Hematopoietic multipotent progenitor cell (in vitro differentiated cells): ENCODE measurements at regions not wholly inside any gene's neighbourhood (a gene's known extent, or its start where the extent isn't known, plus 50 kb on each side); places are given as distances from the start of the nearest gene placed in this dataset.

Experiments
- DNase-seq, 3 donors: peaks; one replicate each; pipeline ENCODE4 v3.0.0-alpha.2; 2011 to 2015; ENCODE audit warnings: low read depth in 2 of 3, low spot score in 2 of 3

DNA sequence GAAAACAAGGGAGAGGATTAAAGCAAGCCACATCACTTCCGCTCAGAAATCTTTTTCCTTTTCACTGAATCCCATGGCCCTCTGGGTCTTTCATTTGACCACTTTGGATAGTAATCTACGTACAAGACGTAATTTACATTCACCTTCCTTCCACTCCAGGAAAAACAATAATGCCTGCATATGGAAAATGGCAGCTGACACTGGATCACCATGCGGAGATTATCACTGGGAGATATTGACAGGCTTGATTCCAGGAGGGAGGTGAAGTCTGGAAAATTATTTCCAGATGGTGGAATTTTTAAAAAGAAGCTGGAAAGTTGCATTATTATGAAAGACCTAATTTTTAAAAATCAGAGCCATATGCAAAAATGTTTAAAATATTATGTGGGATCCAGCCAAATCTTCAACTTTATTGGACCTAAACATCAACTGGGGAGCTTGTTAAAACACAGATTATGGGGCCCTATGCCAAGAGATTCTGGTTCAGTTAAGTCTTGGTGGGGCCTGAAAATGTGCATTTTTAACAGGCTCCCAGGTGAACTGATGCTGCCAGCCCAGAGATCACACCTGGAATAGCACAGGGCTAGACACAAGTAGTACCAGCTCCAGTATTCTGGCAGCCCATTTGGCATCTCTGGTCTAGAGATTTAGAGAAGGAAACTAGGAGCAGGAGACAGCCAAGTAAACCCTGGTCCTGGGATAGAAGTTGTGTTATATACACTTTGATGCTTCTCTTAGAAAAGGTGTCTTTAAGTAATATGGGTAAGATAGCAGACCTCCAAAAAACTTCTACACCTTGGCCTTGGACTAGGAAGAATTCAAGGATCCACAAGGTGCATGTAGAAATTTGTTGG lies 290.3 kb upstream of the LDB2 start:
- DNase-seq: no peak

DNA sequence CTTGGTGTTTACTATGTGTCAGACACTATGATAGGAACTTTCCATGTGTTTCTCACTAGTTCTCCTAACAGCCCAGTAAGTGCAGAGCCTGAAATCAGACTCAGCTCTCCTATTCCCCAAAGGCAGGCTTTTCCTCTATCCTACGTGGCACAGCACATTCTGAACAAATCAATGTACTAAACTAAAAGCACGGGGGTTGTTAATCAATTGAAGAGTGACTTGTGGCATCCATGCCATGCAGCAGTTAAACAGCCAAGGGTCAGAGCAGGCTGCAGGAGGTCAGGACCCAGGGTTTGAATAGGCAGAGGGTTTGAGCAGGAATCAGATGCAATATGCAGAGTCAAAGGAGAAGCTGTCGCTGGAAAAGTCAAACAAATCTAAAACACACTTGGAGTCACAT lies 289.7 kb upstream of the LDB2 start:
- no peak for DNase-seq

DNA sequence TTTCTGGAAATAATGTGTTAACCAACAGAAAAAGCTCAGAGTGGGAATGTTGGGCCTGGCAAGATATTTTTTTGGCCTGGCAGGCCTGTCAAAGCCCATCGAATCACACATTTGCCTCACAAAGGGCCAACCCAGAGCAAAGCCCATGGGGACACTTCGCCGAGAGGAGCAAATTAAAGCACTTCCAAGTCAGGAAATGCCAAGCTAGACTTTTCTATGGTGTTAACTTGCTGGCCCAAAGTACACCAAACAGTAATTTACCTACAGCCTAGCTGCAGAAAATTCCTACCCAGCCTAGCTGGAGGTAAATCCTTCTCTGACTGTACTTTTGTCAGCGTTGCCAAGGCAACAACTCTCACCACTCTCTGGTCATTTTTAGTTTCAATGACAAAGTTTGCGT lies 288.6 kb upstream of the LDB2 start:
- no peak for DNase-seq

DNA sequence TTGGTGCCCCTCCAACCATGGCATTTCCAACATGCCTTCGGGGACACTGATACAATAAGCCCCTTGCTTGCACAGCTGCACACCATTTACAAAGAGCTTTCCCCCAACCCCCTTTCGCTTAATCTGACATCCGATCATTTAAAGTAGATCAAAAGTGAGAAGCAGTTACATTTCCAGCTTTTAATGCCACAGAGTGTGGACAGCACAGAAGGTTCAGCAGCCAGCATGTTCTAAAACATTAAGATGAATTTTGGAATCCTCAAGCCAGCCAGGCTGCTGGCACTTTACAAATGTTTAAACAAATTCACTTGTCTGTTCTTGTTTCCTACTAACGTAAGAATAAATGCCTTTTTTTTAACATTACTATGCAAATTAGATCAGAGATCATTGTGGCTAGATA lies 284.4 kb upstream of the LDB2 start:
- DNase-seq: no peak

DNA sequence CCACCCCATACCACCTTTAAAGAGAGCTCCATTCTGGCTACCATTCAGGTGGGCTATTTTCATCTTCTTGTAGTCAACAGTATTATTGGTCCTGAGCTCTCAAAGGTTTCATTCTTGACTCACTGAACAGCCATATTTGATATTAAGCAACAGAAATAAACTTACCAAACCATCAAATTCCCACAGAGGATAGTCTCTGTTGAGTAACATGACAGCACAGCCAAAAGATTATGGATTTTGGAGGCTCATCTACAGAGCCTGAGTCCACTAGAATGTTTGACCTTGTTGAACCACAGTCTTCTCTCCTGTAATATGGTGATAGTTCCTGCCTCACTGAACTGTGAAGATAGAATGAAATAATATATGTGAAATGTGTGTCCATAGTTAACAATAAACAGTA lies 276.3 kb upstream of the LDB2 start:
- no peak for DNase-seq

DNA sequence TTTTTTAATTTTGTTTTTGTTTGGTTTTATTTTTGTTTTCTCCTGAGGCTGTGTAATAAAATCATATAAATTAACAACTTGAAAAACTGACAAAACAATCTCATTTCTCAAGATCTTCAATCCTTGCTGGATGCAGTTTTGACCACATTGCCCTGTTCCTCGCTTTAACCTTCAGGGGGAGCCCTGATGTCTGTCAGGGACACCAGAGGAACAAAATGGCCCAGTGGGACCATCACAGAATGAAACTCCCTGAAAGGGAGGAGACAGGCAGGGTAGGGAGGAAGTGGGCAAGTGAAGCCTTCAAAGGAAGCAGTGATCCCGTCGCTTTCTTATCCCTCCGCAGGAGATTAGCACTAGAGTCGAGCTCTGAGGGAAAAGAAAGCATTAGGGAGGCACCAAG lies 274.9 kb upstream of the LDB2 start:
- no peak for DNase-seq

DNA sequence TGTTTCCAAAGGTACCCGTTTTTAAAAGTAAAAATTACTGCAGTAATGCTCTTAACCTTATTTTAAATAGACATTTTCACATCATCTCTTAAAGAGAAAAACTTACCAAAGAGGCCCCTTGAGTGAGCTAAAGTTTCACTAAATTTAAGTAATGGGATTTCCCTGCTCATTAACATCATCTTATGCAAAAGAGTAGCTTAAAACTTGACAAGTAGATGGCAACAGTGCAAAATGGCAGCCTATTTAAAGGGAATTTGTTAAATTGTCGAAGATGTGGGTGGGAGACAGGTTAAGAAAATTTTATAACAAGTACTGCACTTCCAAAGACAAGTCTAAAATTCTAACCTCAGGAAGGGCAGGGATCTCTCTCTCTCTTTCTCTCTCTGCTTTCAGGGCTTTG lies 271.7 kb upstream of the LDB2 start:
- no peak for DNase-seq

DNA sequence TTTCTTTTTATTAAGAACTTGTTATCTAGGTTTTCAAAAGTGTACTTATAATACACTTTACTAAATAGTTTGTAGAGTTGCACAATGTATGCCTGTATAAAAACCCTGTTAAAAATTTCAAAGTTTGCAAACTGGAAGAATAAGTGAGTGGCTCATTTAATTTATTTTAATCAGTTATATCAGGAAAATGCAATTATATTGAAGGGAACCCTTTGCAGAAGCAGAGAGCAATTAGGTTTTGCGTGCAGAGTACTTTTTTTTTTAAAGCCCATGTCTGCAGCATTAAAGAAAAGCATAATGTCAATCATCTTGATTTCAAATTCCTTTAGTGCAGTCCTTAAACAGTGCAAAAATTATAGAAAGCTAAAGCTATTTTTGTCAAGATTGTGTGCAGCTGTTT lies 271.3 kb upstream of the LDB2 start:
- no peak for DNase-seq

DNA sequence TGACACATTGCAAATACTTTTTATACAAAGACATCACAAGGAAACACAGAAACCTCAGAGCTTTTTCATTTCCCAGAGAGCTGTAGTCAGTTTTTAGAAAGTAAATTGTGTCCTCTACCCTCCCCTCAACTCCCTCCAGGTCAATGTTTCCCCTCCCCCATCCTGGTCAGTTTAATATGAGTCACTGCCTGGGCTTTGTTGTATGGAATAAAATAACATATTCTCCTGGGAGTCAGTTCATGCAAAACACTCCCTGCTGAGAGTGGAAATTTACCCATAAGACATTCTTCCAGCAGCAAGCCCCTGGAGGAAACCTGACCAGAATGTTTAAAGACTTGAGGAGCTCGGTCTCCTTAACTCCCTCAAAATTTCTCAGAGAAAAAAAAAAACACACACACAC lies 270.1 kb upstream of the LDB2 start:
- no peak for DNase-seq

DNA sequence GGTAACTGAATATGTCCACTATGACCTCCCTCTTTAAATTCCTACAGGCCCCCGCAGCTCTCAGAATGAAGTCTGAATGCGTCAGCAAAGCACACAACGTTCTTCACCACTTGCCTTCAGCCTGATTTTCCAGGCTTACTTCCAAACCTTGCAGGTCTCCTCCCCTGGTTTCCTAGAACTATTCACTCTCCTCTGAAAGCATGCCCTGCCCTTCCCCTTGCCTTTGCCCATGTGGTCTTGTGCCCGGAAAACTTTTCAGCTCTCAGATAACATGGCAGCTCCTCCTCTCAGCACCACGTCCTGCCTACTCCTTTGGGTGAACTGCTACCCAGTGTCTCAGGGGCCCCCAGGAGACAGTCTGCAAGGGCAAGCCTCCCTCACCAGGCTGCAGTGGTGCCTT lies 268.5 kb upstream of the LDB2 start:
- no peak for DNase-seq

DNA sequence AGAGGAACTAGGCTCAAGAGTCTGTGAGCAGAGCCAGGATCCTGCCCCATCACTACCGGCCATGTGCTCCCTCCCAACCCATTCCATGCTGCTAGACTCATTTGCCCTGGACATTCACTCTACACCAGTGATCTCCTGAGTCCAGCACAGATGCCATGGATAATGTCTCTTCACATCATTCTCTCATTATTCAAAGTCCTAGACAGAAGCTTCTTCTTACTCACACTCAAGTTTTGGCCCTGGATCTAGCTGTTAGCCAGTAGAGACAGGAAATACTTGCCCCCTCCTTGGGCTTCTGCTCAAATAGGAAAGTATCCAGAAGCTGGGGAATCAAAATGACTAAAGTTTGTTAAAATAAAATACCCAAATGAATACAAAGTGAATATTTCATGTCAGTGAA lies 266.8 kb upstream of the LDB2 start:
- DNase-seq: no peak

DNA sequence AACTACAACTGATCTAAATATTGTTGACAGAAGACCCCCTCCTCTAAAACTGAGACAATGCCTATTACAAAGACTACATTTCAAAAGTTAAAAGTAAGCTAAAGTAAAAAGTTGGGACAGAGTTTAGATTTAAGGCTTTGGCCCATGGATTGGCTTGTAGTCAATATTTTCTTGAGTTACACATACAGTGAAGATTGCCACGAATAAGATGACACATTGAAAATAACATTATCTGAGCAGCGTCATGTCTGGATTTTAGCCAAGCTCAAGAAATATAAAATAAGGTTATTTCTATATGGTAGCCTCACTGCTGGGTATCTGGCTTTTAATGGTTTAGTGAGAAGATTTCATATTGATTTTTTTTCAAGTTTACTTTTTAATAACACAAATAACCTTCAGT lies 266.2 kb upstream of the LDB2 start:
- no peak for DNase-seq

DNA sequence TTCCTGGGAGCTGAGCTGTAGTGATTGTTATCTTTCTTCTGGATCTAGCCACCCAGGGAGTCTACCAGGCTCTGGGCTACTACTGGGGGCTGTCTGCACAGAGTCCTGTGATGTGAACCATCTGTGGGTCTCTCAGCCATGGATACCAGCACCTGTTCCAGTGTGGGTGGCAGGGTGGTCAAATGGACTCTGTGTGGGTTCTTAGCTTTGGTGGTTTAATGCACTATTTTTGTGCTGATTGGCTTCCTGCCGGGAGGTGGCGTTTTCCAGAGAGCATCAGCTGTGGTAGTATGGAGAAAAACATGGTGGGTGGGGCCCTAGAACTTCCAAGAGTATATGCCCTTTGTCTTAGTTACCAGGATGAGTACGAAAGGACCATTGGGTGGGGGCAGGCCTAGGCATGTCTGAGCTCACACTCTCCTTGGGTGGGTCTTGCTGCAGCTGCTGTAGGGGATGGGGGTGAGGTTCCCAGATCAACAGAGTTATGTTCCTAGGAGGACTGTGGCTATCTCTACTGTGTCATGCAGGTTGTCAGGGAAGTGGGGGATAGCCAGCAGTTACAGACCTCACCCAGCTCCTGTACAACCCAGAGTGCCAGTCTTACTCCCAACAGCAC lies 264.8 kb upstream of the LDB2 start:
- DNase-seq: no peak

DNA sequence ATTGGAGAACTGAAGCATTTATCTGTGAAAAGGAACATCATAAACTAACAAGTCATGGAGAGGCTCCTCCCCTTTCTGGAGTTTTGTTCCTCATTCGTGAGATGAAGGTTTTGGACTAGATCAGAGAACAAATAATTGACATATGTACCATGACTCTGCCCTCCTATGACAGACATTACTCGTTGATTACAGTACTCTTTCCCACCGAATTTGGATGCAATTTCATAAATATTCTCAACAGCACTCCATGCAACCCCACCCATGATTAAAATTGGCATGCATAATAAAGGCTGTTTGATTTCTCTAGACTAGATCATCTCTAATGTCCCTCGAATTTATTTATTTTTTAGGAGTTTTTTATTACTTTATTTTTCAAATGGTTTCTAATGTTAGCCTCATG lies 258.9 kb upstream of the LDB2 start:
- DNase-seq: no peak

DNA sequence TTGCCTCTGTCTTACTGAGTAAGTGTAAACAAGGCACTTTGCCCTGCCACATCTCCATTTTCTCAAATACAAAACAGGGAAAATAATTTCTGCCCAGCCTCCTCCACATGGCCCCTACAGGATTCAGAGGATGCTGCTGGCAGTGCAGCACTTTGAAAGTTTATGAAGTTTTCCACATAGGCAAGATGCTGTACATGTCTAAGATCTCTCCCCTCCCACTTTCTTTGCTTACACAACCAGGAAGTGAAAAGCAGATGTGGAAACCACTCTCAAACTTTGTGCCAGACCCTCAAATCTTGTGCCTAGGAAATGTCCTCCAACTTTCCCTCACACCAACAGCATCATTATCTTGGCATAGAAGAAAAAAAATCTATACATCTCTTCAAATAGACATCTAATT lies 257.0 kb upstream of the LDB2 start:
- DNase-seq: no peak

DNA sequence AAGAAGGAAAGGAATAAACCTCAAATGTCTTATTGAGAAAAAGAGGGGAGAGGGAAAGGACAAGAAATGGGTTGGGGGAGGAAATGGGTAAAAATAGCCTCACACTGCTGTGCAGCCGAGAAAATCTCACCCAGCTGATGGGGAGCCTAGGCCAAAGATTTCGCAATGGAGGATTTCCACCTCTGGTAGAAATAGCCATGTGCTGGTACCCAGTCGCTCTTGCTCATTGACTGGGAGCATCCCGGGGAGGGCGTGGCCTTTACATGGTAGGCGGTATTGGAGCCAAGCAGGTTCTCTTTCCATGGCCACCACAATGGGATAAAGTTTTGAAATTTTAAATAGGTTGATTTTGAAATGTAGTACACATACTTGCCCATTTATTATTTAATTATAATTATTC lies 255.1 kb upstream of the LDB2 start:
- no peak for DNase-seq

DNA sequence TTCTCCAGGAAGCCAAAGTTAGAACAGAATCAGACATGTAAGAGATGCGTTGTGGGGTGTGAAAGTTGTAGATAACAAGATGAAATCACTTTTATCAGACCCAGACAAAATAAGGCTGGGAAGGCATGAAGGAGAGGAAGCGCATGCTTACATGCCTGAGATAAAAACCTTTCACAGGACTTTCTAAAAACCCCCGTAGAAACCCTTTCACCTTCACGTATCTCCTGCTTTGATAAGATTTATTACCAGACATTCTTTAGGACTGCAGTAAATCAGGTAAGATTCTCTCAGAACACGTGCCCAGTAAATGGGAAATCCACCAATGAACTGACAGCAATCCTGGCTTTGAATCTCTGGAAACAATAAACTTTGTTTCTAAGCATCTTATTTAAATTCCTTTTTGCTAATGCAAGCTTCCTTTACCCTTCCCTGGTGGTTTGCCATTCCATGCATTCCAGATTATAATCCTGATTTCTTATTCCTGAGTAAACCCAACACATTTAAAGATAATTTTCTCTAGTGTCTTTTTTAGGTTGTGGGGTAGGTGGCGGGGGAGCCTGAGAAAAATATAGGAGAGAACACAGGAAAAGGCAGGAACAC lies 254.6 kb upstream of the LDB2 start:
- DNase-seq: no peak

DNA sequence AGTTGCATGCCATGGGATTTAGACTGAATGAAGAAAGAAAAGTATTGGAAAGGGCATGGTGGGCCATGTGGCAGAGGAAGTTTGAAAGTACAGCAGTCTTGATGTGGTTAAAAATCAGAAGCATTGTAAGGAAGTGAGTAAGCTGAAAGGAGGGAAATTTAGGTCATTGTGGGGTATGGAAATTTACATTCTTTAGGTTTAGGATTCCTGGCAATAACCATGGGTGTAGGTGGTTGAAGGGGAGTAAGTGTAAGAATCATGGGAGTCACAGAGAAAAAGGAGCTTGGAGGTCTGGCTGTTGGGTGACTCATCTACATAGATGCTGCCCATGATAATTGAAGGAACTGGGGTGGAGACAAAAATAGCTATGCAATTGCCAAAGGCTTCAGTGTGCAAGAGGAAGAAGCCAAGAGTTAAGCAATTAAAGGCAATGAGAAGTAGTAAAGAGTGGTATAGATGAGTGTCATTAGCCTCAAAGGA lies 243.8 kb upstream of the LDB2 start:
- DNase-seq: no peak

DNA sequence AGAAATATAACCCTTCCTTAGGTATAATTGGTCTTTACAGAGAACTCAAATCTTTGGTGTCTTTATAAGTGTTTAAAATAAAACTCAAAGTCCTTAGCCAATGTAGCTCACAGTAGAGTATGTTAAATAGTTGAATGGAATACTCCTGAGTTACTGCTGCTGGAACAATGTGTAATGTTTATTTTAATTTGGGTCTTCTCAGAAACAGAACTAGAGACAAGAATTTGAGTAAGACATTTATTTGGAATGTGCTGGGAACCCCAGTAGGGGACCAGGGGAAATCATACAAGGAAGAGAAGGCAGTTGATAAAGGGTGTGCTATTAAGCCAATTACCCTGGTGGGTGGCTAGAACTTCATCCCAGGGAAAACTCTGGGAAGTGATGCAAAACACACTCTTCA lies 240.4 kb upstream of the LDB2 start:
- no peak for DNase-seq

DNA sequence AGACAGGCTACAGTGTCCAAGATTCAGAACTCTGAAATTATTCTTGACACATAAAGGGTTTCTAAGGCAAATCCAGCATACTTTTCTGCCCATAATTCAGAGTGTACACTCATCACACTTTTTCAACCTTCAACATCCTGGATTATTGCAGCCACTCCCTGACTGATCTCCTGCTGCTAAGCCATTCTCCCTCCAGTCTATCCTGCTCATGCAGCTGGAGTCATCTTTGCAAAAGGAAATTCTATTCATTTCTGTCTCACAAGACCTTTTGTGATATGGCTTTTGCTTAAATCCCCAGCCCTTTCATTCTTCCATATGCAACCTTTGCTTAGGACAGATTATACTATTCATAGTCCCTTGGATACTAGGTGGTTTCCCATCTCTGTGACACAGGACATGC lies 236.1 kb upstream of the LDB2 start:
- no peak for DNase-seq

DNA sequence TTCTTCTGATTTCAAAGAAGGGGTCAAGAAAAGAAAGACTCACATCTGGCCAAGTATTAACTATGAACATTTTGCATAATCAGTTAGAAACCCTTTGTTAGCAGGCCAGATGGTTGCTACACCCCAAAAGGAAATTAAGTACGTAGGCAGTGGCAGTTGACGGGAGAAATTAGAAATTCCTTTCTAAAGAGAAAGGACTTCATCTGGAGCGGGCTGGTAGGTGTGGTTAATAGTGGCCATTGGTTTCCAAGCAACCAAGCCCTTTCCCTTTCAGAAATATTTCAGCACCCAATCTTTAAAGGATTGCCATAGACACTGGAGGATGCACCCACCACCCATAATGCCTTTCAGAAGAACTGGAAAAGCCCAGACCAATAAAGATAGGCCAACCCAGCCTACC lies 235.7 kb upstream of the LDB2 start:
- no peak for DNase-seq

DNA sequence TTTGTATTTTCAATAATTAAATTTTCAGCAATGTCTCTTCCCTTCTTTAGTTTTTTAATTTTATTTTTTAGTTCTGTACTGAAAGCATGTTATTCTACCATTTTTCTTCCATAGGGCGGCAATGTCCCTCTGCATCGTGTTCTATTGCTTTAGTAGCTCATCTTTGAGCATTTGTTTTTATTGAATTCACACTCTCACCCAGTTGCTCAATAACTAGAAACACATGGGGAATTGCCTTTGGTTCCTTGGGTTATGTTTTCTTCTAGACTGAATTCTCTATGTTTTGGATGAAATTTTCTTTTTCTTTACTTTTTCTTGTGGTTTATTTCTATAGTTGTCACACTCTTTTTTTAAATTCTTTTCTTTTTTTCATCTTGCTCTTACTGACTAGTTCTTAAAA lies 233.8 kb upstream of the LDB2 start:
- DNase-seq: no peak
